GM12878 (cell line): ENCODE measurements at regions not wholly inside any gene's neighbourhood (a gene's known extent, or its start where the extent isn't known, plus 50 kb on each side); places are given as distances from the start of the nearest gene placed in this dataset.

Source experiments
- BHLHE40 ChIP-seq, 2 experiments: fragments of 450-650 bp in 1 of 2; IDR thresholded peaks; 2 replicates each; pipeline ENCODE4 v1.6.1; 2011 to 2017; ENCODE audit warnings: low read depth in 2 of 2, borderline replicate concordance in 1 of 2, improper control_type of control experiment in 1 of 2, low read length in 1 of 2, mild to moderate bottlenecking in 1 of 2
- CBFB ChIP-seq: IDR thresholded peaks from 2 replicates; pipeline ENCODE4 v1.6.1; 2016; ENCODE audit warnings: antibody characterized with exemption, low read depth
- DPF2 ChIP-seq: fragments of 450-650 bp; IDR thresholded peaks from 2 replicates; pipeline ENCODE4 v1.6.1; 2017; ENCODE audit warnings: mild to moderate bottlenecking
- EED ChIP-seq: sonication (generic); IDR thresholded peaks from 2 replicates; pipeline ENCODE4 v1.6.1; 2016; ENCODE audit warnings: antibody characterized with exemption, low read depth
- EP300 ChIP-seq, 2 experiments: fragments of 150-350 bp in 1 of 2; IDR thresholded peaks; 2 replicates each; pipeline ENCODE4 v1.6.1; 2011 to 2012; ENCODE audit warnings: low read depth in 2 of 2, low read length in 2 of 2, borderline replicate concordance in 1 of 2, improper control_type of control experiment in 1 of 2, inconsistent platforms in 1 of 2; ENCODE audit not compliant: control insufficient read depth in 1 of 2
- ESRRA ChIP-seq: IDR thresholded peaks from 2 replicates; pipeline ENCODE4 v1.6.1; 2012; ENCODE audit warnings: mild to moderate bottlenecking, low read length, improper control_type of control experiment
- FOXM1 ChIP-seq: IDR thresholded peaks from 2 replicates; pipeline ENCODE4 v1.6.1; 2012; ENCODE audit warnings: low read depth, mild to moderate bottlenecking, inconsistent platforms, low read length, moderate library complexity
- GATAD2B ChIP-seq: fragments of 450-650 bp; conservative IDR thresholded peaks from 2 replicates; pipeline ENCODE4 v1.6.1; 2017; ENCODE audit warnings: low read depth, mild to moderate bottlenecking, moderate library complexity
- HDGF ChIP-seq: fragments of 450-650 bp; IDR thresholded peaks from 2 replicates; pipeline ENCODE4 v1.6.1; 2016; ENCODE audit warnings: antibody characterized with exemption
- IKZF1 ChIP-seq: fragments of 450-650 bp; conservative IDR thresholded peaks from 2 replicates; pipeline ENCODE4 v1.6.1; 2017; ENCODE audit warnings: antibody characterized with exemption, mild to moderate bottlenecking
- NFXL1 ChIP-seq: fragments of 450-650 bp; IDR thresholded peaks from 2 replicates; pipeline ENCODE4 v1.6.1; 2017; ENCODE audit warnings: antibody characterized with exemption, mild to moderate bottlenecking, borderline replicate concordance
- NRF1 ChIP-seq: conservative IDR thresholded peaks from 2 replicates; pipeline ENCODE4 v1.6.1; 2011; ENCODE audit warnings: mild to moderate bottlenecking, low read depth, low read length, improper control_type of control experiment
- POU2F2 ChIP-seq: IDR thresholded peaks from 3 replicates; pipeline ENCODE4 v1.6.1; 2011; ENCODE audit warnings: low read depth, mild to moderate bottlenecking, low read length, borderline replicate concordance
- RAD51 ChIP-seq: fragments of 450-650 bp; IDR thresholded peaks from 2 replicates; pipeline ENCODE4 v1.6.1; 2016; ENCODE audit warnings: moderate library complexity, mild to moderate bottlenecking, inconsistent platforms
- RUNX3 ChIP-seq: IDR thresholded peaks from 2 replicates; pipeline ENCODE4 v1.6.1; 2012; ENCODE audit warnings: low read length, inconsistent platforms
- SPI1 ChIP-seq: IDR thresholded peaks from 2 replicates; pipeline ENCODE4 v1.6.1; 2011; ENCODE audit warnings: low read depth, mild to moderate bottlenecking, low read length, moderate library complexity, borderline replicate concordance; ENCODE audit not compliant: insufficient read depth
- SRF ChIP-seq, 2 experiments: IDR thresholded peaks; 2 replicates each; pipeline ENCODE4 v1.6.1; 2011; ENCODE audit warnings: low read depth in 2 of 2, low read length in 2 of 2, mild to moderate bottlenecking in 1 of 2, moderate library complexity in 1 of 2
- TARDBP ChIP-seq: IDR thresholded peaks from 2 replicates; pipeline ENCODE4 v1.6.1; 2016; ENCODE audit warnings: borderline replicate concordance
- TCF12 ChIP-seq: IDR thresholded peaks from 2 replicates; pipeline ENCODE4 v1.6.1; 2011; ENCODE audit warnings: low read depth, mild to moderate bottlenecking, low read length
- ZBED1 ChIP-seq: IDR thresholded peaks from 2 replicates; pipeline ENCODE4 v1.6.1; 2016; ENCODE audit warnings: borderline replicate concordance
- TF ChIP-seq, protein P1 (sequence below): fragments of 450-650 bp; IDR thresholded peaks from 2 replicates; pipeline ENCODE4 v1.6.1; 2016; ENCODE audit warnings: mild to moderate bottlenecking
- TF ChIP-seq, protein P2 (sequence below): IDR thresholded peaks from 2 replicates; pipeline ENCODE4 v1.6.1; 2011; ENCODE audit warnings: low read depth, low read length, improper control_type of control experiment, borderline replicate concordance
- TF ChIP-seq, protein P3 (sequence below): fragments of 450-650 bp; IDR thresholded peaks from 2 replicates; pipeline ENCODE4 v1.6.1; 2017; ENCODE audit warnings: mild to moderate bottlenecking, low read depth, inconsistent platforms; ENCODE audit not compliant: poor library complexity, severe bottlenecking
- TF ChIP-seq, protein P4 (sequence below): fragments of 450-650 bp; IDR thresholded peaks from 2 replicates; pipeline ENCODE4 v1.6.1; 2016; ENCODE audit warnings: mild to moderate bottlenecking
- TF ChIP-seq, protein P5 (sequence below): fragments of 450-650 bp; conservative IDR thresholded peaks from 2 replicates; pipeline ENCODE4 v1.6.1; 2017; ENCODE audit warnings: mild to moderate bottlenecking, moderate library complexity

DNA sequence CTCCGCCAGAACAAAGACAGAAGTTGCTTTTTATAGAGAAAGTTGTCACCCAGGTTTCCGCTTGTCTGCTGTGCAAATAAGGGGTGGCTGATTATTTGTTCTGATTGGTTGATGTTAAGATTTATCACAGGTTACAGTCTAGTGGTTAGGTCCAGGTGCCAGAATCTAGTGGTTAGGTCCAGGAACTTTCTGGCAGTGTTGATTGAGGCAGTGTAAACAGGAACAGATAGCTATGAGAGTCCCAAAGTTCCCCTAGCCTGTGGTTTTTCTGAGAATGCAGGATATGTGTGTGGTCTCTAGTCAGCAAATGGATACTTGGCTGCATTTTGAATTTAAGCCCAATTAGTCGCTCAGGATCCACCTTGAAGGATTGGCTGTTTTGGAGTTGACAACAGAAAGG, 148.0 kb downstream of the TMEM200A start (continued):
- peak in 1 of 2 experiments; percentile 49; a peak in 1 of 4 replicates for TF ChIP-seq BHLHE40 (IDR thresholded peaks at IDR 0.05; ENCODE audit: borderline replicate concordance in 1 of 2, low read depth in 2 of 2, low read length in 1 of 2)
- TF ChIP-seq TCF12: peak; percentile 72; the same call in 1 of the 2 replicates
- TF ChIP-seq, protein P1, sequence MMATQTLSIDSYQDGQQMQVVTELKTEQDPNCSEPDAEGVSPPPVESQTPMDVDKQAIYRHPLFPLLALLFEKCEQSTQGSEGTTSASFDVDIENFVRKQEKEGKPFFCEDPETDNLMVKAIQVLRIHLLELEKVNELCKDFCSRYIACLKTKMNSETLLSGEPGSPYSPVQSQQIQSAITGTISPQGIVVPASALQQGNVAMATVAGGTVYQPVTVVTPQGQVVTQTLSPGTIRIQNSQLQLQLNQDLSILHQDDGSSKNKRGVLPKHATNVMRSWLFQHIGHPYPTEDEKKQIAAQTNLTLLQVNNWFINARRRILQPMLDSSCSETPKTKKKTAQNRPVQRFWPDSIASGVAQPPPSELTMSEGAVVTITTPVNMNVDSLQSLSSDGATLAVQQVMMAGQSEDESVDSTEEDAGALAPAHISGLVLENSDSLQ: peak; percentile 71
- TF ChIP-seq ESRRA: no peak
- TF ChIP-seq IKZF1: peak; percentile 94
- peak; percentile 76 to 78; a peak in 3 of 4 replicates for TF ChIP-seq EP300 (IDR thresholded peaks at IDR 0.05; ENCODE audit: borderline replicate concordance in 1 of 2, control insufficient read depth in 1 of 2, low read depth in 2 of 2, low read length in 2 of 2)
- TF ChIP-seq SRF (IDR thresholded peaks at IDR 0.05; ENCODE audit: low read depth in 2 of 2, low read length in 2 of 2): peak in 1 of 2 experiments; percentile 26; a peak in 1 of 4 replicates
- peak; percentile 26; the same call in 1 of the 2 replicates for TF ChIP-seq SPI1
- TF ChIP-seq NFXL1: no peak
- peak; percentile 95 for TF ChIP-seq RUNX3
- peak; percentile 65; the same call in 1 of the 2 replicates for TF ChIP-seq FOXM1
- peak; percentile 21; the same call in 1 of the 2 replicates for TF ChIP-seq ZBED1
- TF ChIP-seq, protein P2, sequence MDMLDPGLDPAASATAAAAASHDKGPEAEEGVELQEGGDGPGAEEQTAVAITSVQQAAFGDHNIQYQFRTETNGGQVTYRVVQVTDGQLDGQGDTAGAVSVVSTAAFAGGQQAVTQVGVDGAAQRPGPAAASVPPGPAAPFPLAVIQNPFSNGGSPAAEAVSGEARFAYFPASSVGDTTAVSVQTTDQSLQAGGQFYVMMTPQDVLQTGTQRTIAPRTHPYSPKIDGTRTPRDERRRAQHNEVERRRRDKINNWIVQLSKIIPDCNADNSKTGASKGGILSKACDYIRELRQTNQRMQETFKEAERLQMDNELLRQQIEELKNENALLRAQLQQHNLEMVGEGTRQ: no peak
- TF ChIP-seq, protein P3, sequence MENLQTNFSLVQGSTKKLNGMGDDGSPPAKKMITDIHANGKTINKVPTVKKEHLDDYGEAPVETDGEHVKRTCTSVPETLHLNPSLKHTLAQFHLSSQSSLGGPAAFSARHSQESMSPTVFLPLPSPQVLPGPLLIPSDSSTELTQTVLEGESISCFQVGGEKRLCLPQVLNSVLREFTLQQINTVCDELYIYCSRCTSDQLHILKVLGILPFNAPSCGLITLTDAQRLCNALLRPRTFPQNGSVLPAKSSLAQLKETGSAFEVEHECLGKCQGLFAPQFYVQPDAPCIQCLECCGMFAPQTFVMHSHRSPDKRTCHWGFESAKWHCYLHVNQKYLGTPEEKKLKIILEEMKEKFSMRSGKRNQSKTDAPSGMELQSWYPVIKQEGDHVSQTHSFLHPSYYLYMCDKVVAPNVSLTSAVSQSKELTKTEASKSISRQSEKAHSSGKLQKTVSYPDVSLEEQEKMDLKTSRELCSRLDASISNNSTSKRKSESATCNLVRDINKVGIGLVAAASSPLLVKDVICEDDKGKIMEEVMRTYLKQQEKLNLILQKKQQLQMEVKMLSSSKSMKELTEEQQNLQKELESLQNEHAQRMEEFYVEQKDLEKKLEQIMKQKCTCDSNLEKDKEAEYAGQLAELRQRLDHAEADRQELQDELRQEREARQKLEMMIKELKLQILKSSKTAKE: peak; percentile 98
- 0 out of 2 replicates have a peak, but pooled peaks have one; percentile 53 for TF ChIP-seq GATAD2B
- TF ChIP-seq NRF1: no peak
- no peak for TF ChIP-seq TARDBP
- TF ChIP-seq RAD51: no peak
- TF ChIP-seq HDGF: no peak
- 0 out of 3 replicates have a peak, but pooled peaks have one; percentile 14 for TF ChIP-seq POU2F2
- TF ChIP-seq, protein P4, sequence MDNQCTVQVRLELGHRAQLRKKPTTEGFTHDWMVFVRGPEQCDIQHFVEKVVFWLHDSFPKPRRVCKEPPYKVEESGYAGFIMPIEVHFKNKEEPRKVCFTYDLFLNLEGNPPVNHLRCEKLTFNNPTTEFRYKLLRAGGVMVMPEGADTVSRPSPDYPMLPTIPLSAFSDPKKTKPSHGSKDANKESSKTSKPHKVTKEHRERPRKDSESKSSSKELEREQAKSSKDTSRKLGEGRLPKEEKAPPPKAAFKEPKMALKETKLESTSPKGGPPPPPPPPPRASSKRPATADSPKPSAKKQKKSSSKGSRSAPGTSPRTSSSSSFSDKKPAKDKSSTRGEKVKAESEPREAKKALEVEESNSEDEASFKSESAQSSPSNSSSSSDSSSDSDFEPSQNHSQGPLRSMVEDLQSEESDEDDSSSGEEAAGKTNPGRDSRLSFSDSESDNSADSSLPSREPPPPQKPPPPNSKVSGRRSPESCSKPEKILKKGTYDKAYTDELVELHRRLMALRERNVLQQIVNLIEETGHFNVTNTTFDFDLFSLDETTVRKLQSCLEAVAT: peak; percentile 96
- TF ChIP-seq DPF2: peak; percentile 71
- TF ChIP-seq EED: peak; percentile 91
- TF ChIP-seq, protein P5, sequence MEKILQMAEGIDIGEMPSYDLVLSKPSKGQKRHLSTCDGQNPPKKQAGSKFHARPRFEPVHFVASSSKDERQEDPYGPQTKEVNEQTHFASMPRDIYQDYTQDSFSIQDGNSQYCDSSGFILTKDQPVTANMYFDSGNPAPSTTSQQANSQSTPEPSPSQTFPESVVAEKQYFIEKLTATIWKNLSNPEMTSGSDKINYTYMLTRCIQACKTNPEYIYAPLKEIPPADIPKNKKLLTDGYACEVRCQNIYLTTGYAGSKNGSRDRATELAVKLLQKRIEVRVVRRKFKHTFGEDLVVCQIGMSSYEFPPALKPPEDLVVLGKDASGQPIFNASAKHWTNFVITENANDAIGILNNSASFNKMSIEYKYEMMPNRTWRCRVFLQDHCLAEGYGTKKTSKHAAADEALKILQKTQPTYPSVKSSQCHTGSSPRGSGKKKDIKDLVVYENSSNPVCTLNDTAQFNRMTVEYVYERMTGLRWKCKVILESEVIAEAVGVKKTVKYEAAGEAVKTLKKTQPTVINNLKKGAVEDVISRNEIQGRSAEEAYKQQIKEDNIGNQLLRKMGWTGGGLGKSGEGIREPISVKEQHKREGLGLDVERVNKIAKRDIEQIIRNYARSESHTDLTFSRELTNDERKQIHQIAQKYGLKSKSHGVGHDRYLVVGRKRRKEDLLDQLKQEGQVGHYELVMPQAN: no peak
- peak; percentile 69 for TF ChIP-seq CBFB
